ENCODE measurements at regions not wholly inside any gene's neighbourhood (a gene's known extent, or its start where the extent isn't known, plus 50 kb on each side); places are given as distances from the start of the nearest gene placed in this dataset.

- TF ChIP-seq, protein P1, sequence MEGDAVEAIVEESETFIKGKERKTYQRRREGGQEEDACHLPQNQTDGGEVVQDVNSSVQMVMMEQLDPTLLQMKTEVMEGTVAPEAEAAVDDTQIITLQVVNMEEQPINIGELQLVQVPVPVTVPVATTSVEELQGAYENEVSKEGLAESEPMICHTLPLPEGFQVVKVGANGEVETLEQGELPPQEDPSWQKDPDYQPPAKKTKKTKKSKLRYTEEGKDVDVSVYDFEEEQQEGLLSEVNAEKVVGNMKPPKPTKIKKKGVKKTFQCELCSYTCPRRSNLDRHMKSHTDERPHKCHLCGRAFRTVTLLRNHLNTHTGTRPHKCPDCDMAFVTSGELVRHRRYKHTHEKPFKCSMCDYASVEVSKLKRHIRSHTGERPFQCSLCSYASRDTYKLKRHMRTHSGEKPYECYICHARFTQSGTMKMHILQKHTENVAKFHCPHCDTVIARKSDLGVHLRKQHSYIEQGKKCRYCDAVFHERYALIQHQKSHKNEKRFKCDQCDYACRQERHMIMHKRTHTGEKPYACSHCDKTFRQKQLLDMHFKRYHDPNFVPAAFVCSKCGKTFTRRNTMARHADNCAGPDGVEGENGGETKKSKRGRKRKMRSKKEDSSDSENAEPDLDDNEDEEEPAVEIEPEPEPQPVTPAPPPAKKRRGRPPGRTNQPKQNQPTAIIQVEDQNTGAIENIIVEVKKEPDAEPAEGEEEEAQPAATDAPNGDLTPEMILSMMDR (IDR thresholded peaks at IDR 0.05): no peak
- no peak for TF ChIP-seq POLR2A (IDR thresholded peaks at IDR 0.05)
- H3K4me3 ChIP-seq: no peak overlapping the region
- intact Hi-C loops (cut with DNase I; ENCODE audit: low total_unique reads): no loop called here
- H3K4me1 ChIP-seq: no peaks in the 10 kb centered on the region
- H3K36me3 ChIP-seq: no peaks in the 10 kb centered on the region
- no peak overlapping the region for H3K27ac ChIP-seq
- no peaks in the 10 kb centered on the region for H3K9me3 ChIP-seq
- no peak for DNase-seq
- H3K27me3 ChIP-seq: no peaks in the 10 kb centered on the region
Measured at GRCh38 chr12:29869946-29870345, 86.2 kb upstream of the TMTC1 start.

- no peak overlapping the region for H3K27ac ChIP-seq
- no peaks in the 10 kb centered on the region for H3K4me1 ChIP-seq
- DNase-seq: no peak
- no peaks in the 10 kb centered on the region for H3K36me3 ChIP-seq
- TF ChIP-seq, protein P1 (IDR thresholded peaks at IDR 0.05): no peak
- TF ChIP-seq POLR2A (IDR thresholded peaks at IDR 0.05): no peak
- no peaks in the 10 kb centered on the region for H3K27me3 ChIP-seq
- intact Hi-C loops (cut with DNase I; ENCODE audit: low total_unique reads): no loop called here
- H3K9me3 ChIP-seq: no peaks in the 10 kb centered on the region
- H3K4me3 ChIP-seq: no peak overlapping the region
Measured at GRCh38 chr12:29867823-29868222, 84.1 kb upstream of the TMTC1 start.

DNA sequence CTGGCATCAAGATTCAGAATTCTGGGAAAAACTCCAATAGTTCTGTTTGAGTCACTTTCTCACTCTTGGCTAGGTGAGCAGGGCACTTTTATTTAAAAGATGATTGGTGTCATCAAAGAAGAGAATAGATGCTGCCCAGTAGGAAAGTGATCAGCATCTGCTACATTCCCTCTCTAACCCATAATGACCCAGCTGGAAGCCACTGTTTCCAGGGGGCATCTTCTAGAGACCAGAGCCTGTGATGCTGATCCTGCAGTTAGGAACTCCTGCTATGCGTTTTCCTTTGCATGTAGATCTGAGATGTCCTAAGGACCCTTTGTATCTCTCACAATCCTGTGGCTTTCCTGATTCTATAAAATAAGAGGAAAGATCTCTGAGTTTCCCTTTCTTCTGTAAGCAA is 79.9 kb upstream of the TMTC1 start:
- no peaks in the 10 kb centered on the region for H3K36me3 ChIP-seq
- intact Hi-C loops (cut with DNase I; ENCODE audit: low total_unique reads): no loop called here
- H3K4me1 ChIP-seq: no peaks in the 10 kb centered on the region

DNA sequence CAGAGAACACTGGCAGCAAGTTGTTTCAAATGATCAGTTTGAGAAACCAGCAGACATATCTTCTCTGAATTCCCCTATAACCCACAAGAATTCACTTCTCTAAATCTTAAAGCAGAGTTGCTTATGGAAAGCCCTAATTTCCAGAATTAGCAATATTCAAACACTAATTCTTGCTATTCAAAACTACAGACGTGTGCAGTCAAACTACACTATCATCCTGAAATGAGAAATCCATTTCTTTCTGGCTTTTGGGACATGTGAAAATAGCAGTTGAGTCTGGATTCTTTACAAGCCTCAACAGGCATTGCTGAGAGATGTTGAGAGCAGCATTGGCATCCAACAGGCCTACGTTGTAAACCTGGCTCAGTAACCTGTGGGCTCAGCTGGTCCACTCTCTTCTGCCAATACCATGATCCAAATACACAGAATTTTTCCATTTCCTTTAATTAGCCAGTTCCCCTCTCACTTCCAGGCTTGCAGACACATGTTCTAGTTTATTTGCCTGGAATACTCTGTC is 74.6 kb upstream of the TMTC1 start:
- TF ChIP-seq, protein P1 (IDR thresholded peaks at IDR 0.05): no peak
- no peak for TF ChIP-seq POLR2A (IDR thresholded peaks at IDR 0.05)
- Histone ChIP-seq H3K4me1 (no peaks in the 10 kb centered on the region), H3K27ac (no peak overlapping the region), H3K36me3 (no peaks in the 10 kb centered on the region), H3K4me3 (no peak overlapping the region), H3K9me3 (no peaks in the 10 kb centered on the region), H3K27me3 (no peaks in the 10 kb centered on the region)
- DNase-seq: no peak
- intact Hi-C loops (cut with DNase I; ENCODE audit: low total_unique reads): no loop called here

More for the DNA sequence above, 79.9 kb upstream of the TMTC1 start:
- TF ChIP-seq POLR2A (IDR thresholded peaks at IDR 0.05): no peak
- TF ChIP-seq, protein P1 (IDR thresholded peaks at IDR 0.05): no peak
- Histone ChIP-seq H3K4me3 (no peak overlapping the region), H3K27me3 (no peaks in the 10 kb centered on the region), H3K9me3 (no peaks in the 10 kb centered on the region), H3K27ac (no peak overlapping the region)
- DNase-seq: no peak

GRCh38 chr12:29847246-29847645 is 63.5 kb upstream of the TMTC1 start:
- intact Hi-C loops (cut with DNase I; ENCODE audit: low total_unique reads): no loop called here
- no peak for DNase-seq
- no peak for TF ChIP-seq POLR2A (IDR thresholded peaks at IDR 0.05)
- TF ChIP-seq, protein P1 (IDR thresholded peaks at IDR 0.05): no peak
- H3K9me3 ChIP-seq: no peaks in the 10 kb centered on the region
- H3K27ac ChIP-seq: no peak overlapping the region
- no peaks in the 10 kb centered on the region for H3K27me3 ChIP-seq
- no peak overlapping the region for H3K4me3 ChIP-seq
- H3K4me1 ChIP-seq: no peaks in the 10 kb centered on the region
- no peaks in the 10 kb centered on the region for H3K36me3 ChIP-seq
